ENCODE measurements at regions not wholly inside any gene's neighbourhood (a gene's known extent, or its start where the extent isn't known, plus 50 kb on each side); places are given as distances from the start of the nearest gene placed in this dataset.

- Histone ChIP-seq H3K27me3 (no peaks in the 10 kb centered on the region), H3K9me3 (no peaks in the 10 kb centered on the region), H3K27ac (no peak overlapping the region), H3K36me3 (no peaks in the 10 kb centered on the region), H3K4me3 (no peak overlapping the region), H3K4me1 (no peaks in the 10 kb centered on the region)
- no peak for ATAC-seq
- 80 to 81% methylated on average over 1 to 3 of the region's 4 CpGs for WGBS, 2 donors (ENCODE audit: low coverage in 1 of 2)
- TF ChIP-seq EP300 (IDR thresholded peaks at IDR 0.05) = no peak
- no peak for TF ChIP-seq POLR2A (IDR thresholded peaks at IDR 0.05)
- no peak for TF ChIP-seq POLR2AphosphoS5 (IDR thresholded peaks at IDR 0.05)
- TF ChIP-seq CTCF (IDR thresholded peaks at IDR 0.05) = no peak
Measured at GRCh38 chrX:122850326-122850725, 333.8 kb upstream of the GRIA3 start.

DNA sequence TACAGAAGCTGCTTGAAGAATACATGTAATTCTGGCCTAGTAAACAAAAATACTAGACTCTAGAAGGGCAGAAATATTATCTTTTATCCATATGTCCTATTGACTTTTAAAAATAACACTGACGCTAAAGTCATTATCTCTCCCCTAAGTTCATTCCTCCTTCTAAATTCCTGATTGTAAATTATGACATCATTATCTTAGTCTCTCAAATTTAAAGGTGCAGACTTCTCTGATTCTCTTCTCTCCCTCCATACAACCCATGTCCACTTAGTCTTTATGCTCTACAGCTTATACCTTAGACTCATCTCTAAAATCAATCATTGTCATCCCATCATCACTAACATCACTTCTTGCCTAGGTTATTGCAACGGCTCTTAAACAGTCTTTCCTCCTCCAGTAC, 327.9 kb upstream of the GRIA3 start:
- H3K9me3 ChIP-seq = no peaks in the 10 kb centered on the region
- H3K4me1 ChIP-seq = no peaks in the 10 kb centered on the region
- H3K27ac ChIP-seq = no peak overlapping the region
- H3K4me3 ChIP-seq = no peak overlapping the region
- ATAC-seq = no peak
- no peaks in the 10 kb centered on the region for H3K27me3 ChIP-seq
- WGBS, 2 donors (ENCODE audit: low coverage in 1 of 2) = 36 to 44% methylated on average over 2 of the region's 2 CpGs
- TF ChIP-seq CTCF (IDR thresholded peaks at IDR 0.05) (no peak), POLR2A (IDR thresholded peaks at IDR 0.05) (no peak)
- H3K36me3 ChIP-seq = no peaks in the 10 kb centered on the region

DNA sequence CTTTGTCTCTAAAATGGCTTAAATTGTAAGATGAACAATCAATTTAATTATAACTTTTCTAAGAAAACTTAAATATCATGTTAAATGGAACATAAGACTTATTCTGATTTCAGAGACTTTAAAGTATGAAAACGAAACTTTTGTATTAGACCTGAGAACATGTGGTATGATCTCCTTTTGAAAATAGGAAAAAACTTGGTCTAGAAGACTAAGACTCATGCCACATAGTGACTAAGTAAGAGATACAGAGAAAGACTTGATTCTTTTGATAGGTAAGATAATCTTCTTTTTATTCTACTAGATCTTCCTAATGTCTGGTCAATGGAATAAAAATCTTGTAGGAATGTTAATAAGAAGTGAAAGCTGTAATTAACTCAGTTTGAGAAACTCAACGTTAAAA, 326.3 kb upstream of the GRIA3 start:
- Histone ChIP-seq H3K4me1 (no peaks in the 10 kb centered on the region), H3K27ac (no peak overlapping the region), H3K4me3 (no peak overlapping the region), H3K9me3 (no peaks in the 10 kb centered on the region), H3K36me3 (no peaks in the 10 kb centered on the region), H3K27me3 (no peaks in the 10 kb centered on the region)
- TF ChIP-seq POLR2AphosphoS5 (IDR thresholded peaks at IDR 0.05) (no peak), EP300 (IDR thresholded peaks at IDR 0.05) (no peak), POLR2A (IDR thresholded peaks at IDR 0.05) (no peak), CTCF (IDR thresholded peaks at IDR 0.05) (no peak)
- WGBS, 2 donors (ENCODE audit: low coverage in 1 of 2) = 64 to 95% methylated on average over 2 of the region's 2 CpGs
- ATAC-seq = no peak

GRCh38 chrX:122863067-122863466, 321.0 kb upstream of the GRIA3 start:
- no peaks in the 10 kb centered on the region for H3K9me3 ChIP-seq
- H3K4me3 ChIP-seq = no peak overlapping the region
- no peak overlapping the region for H3K27ac ChIP-seq
- ATAC-seq = no peak
- 61 to 75% methylated on average over 3 of the region's 3 CpGs for WGBS, 2 donors (ENCODE audit: low coverage in 1 of 2)
- H3K36me3 ChIP-seq = no peaks in the 10 kb centered on the region
- H3K27me3 ChIP-seq = no peaks in the 10 kb centered on the region
- H3K4me1 ChIP-seq = no peaks in the 10 kb centered on the region
- TF ChIP-seq EP300 (IDR thresholded peaks at IDR 0.05) (no peak), CTCF (IDR thresholded peaks at IDR 0.05) (no peak), POLR2AphosphoS5 (IDR thresholded peaks at IDR 0.05) (no peak), POLR2A (IDR thresholded peaks at IDR 0.05) (no peak)

- H3K4me1 ChIP-seq = no peaks in the 10 kb centered on the region
- H3K27ac ChIP-seq = no peak overlapping the region
- 58 to 62% methylated on average over 1 to 2 of the region's 2 CpGs for WGBS, 2 donors (ENCODE audit: low coverage in 1 of 2)
- TF ChIP-seq POLR2AphosphoS5 (IDR thresholded peaks at IDR 0.05) (no peak), CTCF (IDR thresholded peaks at IDR 0.05) (no peak), EP300 (IDR thresholded peaks at IDR 0.05) (no peak), POLR2A (IDR thresholded peaks at IDR 0.05) (no peak)
- no peaks in the 10 kb centered on the region for H3K9me3 ChIP-seq
- no peak for ATAC-seq
- H3K4me3 ChIP-seq = no peak overlapping the region
- no peaks in the 10 kb centered on the region for H3K36me3 ChIP-seq
- no peaks in the 10 kb centered on the region for H3K27me3 ChIP-seq
Measured at GRCh38 chrX:122866532-122866931, 317.5 kb upstream of the GRIA3 start.
